GM12891 (cell line): ENCODE measurements at regions not wholly inside any gene's neighbourhood (a gene's known extent, or its start where the extent isn't known, plus 50 kb on each side); places are given as distances from the start of the nearest gene placed in this dataset.

ENCODE experiments used
- POLR2A ChIP-seq: IDR thresholded peaks from 2 replicates; pipeline ENCODE4 v1.6.1; 2011; ENCODE audit warnings: low read depth, low read length, control low read depth
- POLR2AphosphoS5 ChIP-seq: IDR thresholded peaks from 2 replicates; pipeline ENCODE4 v1.6.1; 2011; ENCODE audit warnings: low read depth, low read length, control low read depth
- TAF1 ChIP-seq: IDR thresholded peaks from 2 replicates; pipeline ENCODE4 v1.6.1; 2011; ENCODE audit warnings: low read depth, low read length, control low read depth

DNA sequence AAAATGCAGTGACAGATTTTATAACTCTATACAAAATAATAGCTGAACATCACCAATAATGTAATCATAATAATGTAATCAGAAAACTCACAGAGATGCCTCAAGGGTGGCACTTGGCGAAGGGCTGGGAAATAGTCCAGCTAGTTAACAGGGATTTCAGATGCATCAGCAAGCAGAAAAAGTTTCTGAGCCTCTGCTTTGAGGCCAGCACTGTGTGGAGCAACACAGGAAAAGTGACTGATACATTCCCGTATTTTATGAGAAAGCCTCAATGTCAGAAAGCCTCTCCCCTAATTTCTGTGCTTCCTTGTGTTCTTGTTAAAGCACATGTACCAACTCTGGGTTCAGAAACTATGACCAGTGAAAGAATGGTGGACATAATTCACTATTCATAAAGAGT is 304.8 kb downstream of the VPS13C start:
- no peak for TF ChIP-seq TAF1
- TF ChIP-seq POLR2A, result no peak
- TF ChIP-seq POLR2AphosphoS5, result no peak
